GM12878 (cell line): ENCODE measurements at regions not wholly inside any gene's neighbourhood (a gene's known extent, or its start where the extent isn't known, plus 50 kb on each side); places are given as distances from the start of the nearest gene placed in this dataset.

ENCODE experiments used
- ATAC-seq: fragments of 200-7000 bp; cut with Tn5 transposase; 3 replicates; pipeline ENCODE4 v1.9.1; 2020; ENCODE audit warnings: mild to moderate bottlenecking, moderate library complexity
- BruUV-seq: library from RNA; stranded (reverse); fragments of 400-500 nt; replicated peaks from 2 replicates; lab custom pipeline; 2021; lab: Mats Ljungman, UMichigan
- CTCF ChIA-PET: fragments of 300-600 bp; sonication (Branson Sonifier 250); formaldehyde crosslinking; extraction: SDS; loops from one replicate; lab custom pipeline; 2021; ENCODE audit warnings: inconsistent platforms; lab: Yijun Ruan, JAX
- POLR2A ChIA-PET: fragments of 350-600 bp; formaldehyde crosslinking; extraction: SDS; loops from one replicate; lab custom pipeline; 2021; ENCODE audit warnings: inconsistent platforms; lab: Charles Lee
- RAD21 ChIA-PET: fragments of 300-600 bp; sonication (Branson Sonifier 250); formaldehyde crosslinking; loops from one replicate; lab custom pipeline; 2023; ENCODE audit warnings: antibody characterized with exemption; ENCODE audit not compliant: unreplicated experiment; lab: Charles Lee
- SMC1A ChIA-PET: fragments of 300-600 bp; sonication (Branson Sonifier 250); formaldehyde crosslinking; loops from one replicate; lab custom pipeline; 2023; ENCODE audit not compliant: unreplicated experiment, uncharacterized antibody; lab: Charles Lee
- DNase-seq: peaks from one replicate; pipeline ENCODE4 v3.0.0-alpha.2; 2011; ENCODE audit warnings: low read depth, low spot score
- FAIRE-seq: peaks from 3 replicates; lab custom pipeline; 2011; peaks lifted over from hg19 to GRCh38; lab: Jason Lieb, UNC
- H2AFZ ChIP-seq: 2 replicates; pipeline ENCODE4 v1.6.0; 2011; ENCODE audit warnings: low read depth, low read length, control low read depth; ENCODE audit not compliant: control insufficient read depth
- H3K27ac ChIP-seq: 2 replicates; pipeline ENCODE4 v1.5.1; 2011; ENCODE audit warnings: control low read depth; ENCODE audit not compliant: control insufficient read depth, insufficient read depth
- H3K27me3 ChIP-seq, 2 experiments: replicated peaks in 1 of 2; 2 replicates each; pipeline versions ENCODE4 v1.6.0 to v1.6.1; 2011; ENCODE audit warnings: low read length in 1 of 2; ENCODE audit not compliant: control insufficient read depth in 2 of 2, insufficient read depth in 2 of 2
- H3K36me3 ChIP-seq, 2 experiments: 2 replicates each; pipeline ENCODE4 v1.5.1; 2011; ENCODE audit warnings: low read length in 1 of 2; ENCODE audit not compliant: control insufficient read depth in 2 of 2, insufficient read depth in 2 of 2
- H3K4me1 ChIP-seq: 2 replicates; pipeline ENCODE4 v1.6.1; 2011; ENCODE audit warnings: mild to moderate bottlenecking, low read length, moderate library complexity, mixed read lengths; ENCODE audit not compliant: control insufficient read depth, insufficient read depth
- H3K4me2 ChIP-seq: 2 replicates; pipeline ENCODE4 v1.6.0; 2011; ENCODE audit warnings: control low read depth; ENCODE audit not compliant: control insufficient read depth, insufficient read depth
- H3K4me3 ChIP-seq: fragments of 200-600 bp; sonication (generic); 2 replicates; pipeline ENCODE4 v1.5.1; 2016
- H3K79me2 ChIP-seq: 2 replicates; pipeline ENCODE4 v1.6.0; 2011; ENCODE audit warnings: low read length; ENCODE audit not compliant: control insufficient read depth, insufficient read depth
- H3K9ac ChIP-seq: 2 replicates; pipeline ENCODE4 v1.8.0; 2011; ENCODE audit warnings: low read length, control low read depth, mixed read lengths; ENCODE audit not compliant: control insufficient read depth, insufficient read depth
- H3K9me3 ChIP-seq: replicated peaks from 3 replicates; pipeline ENCODE4 v1.5.1; 2011; ENCODE audit warnings: mild to moderate bottlenecking, low read length; ENCODE audit not compliant: control insufficient read depth, insufficient read depth
- H4K20me1 ChIP-seq: 2 replicates; pipeline ENCODE4 v1.6.0; 2011; ENCODE audit not compliant: control insufficient read depth, insufficient read depth
- CHD1 ChIP-seq: IDR thresholded peaks from 2 replicates; pipeline ENCODE4 v1.6.1; 2012; ENCODE audit warnings: low read depth, low read length, improper control_type of control experiment
- EED ChIP-seq: sonication (generic); IDR thresholded peaks from 2 replicates; pipeline ENCODE4 v1.6.1; 2016; ENCODE audit warnings: antibody characterized with exemption, low read depth
- EGR1 ChIP-seq, 2 experiments: IDR thresholded peaks; 1 replicate in 1 of 2; 2 replicates in 1 of 2; pipeline ENCODE4 v1.6.1; 2011 to 2012; ENCODE audit warnings: low read depth in 2 of 2, low read length in 2 of 2, borderline replicate concordance in 1 of 2, mild to moderate bottlenecking in 1 of 2, moderate library complexity in 1 of 2
- MTA3 ChIP-seq: IDR thresholded peaks from 2 replicates; pipeline ENCODE4 v1.6.1; 2012; ENCODE audit warnings: low read length, inconsistent platforms, borderline replicate concordance
- NFXL1 ChIP-seq: fragments of 450-650 bp; IDR thresholded peaks from 2 replicates; pipeline ENCODE4 v1.6.1; 2017; ENCODE audit warnings: antibody characterized with exemption, mild to moderate bottlenecking, borderline replicate concordance
- NR2C2 ChIP-seq: IDR thresholded peaks from 2 replicates; pipeline ENCODE4 v1.6.1; 2011; ENCODE audit warnings: borderline replicate concordance, low read depth; ENCODE audit not compliant: control insufficient read depth, insufficient read length
- POLR2AphosphoS5 ChIP-seq: IDR thresholded peaks from 2 replicates; pipeline ENCODE4 v1.6.1; 2011; ENCODE audit warnings: mild to moderate bottlenecking, low read length, inconsistent platforms
- RAD51 ChIP-seq: fragments of 450-650 bp; IDR thresholded peaks from 2 replicates; pipeline ENCODE4 v1.6.1; 2016; ENCODE audit warnings: moderate library complexity, mild to moderate bottlenecking, inconsistent platforms
- SIN3A ChIP-seq: IDR thresholded peaks from 2 replicates; pipeline ENCODE4 v1.6.1; 2012; ENCODE audit warnings: low read depth, low read length, improper control_type of control experiment
- ZSCAN29 ChIP-seq: fragments of 450-650 bp; IDR thresholded peaks from 2 replicates; pipeline ENCODE4 v1.6.1; 2017; ENCODE audit warnings: mild to moderate bottlenecking, moderate library complexity
- WGBS: methylation state at CpG from one replicate; pipeline ENCODE4 v1.1.6; 2016; ENCODE audit warnings: low lambda C conversion rate; ENCODE audit not compliant: insufficient replicate concordance, insufficient coverage; ENCODE audit errors: missing lambda C conversion rate; 5-methylcytosine and 5-hydroxymethylcytosine counted together
- in situ Hi-C: fragments of 300-500 bp; cut with MboI; formaldehyde crosslinking; loops from 9 replicates; pipeline ENCODE4 v1.14.3; 2018; ENCODE audit warnings: mixed read lengths
- intact Hi-C: fragments of 100-400 bp; cut with micrococcal nuclease; formaldehyde crosslinking; loops from one replicate; pipeline ENCODE4 v1.14.2; 2022; ENCODE audit not compliant: unreplicated experiment
- TF ChIP-seq, protein P1 (sequence below): fragments of 450-650 bp; IDR thresholded peaks from 2 replicates; pipeline ENCODE4 v1.6.1; 2017; ENCODE audit warnings: mild to moderate bottlenecking, low read depth, inconsistent platforms; ENCODE audit not compliant: poor library complexity, severe bottlenecking
- TF ChIP-seq, protein P2 (sequence below): fragments of 450-650 bp; IDR thresholded peaks from 2 replicates; pipeline ENCODE4 v1.6.1; 2018; ENCODE audit warnings: mild to moderate bottlenecking, low read depth, moderate library complexity; ENCODE audit not compliant: partially characterized antibody
- TF ChIP-seq, protein P3 (sequence below): fragments of 450-650 bp; IDR thresholded peaks from 2 replicates; pipeline ENCODE4 v1.6.1; 2014; ENCODE audit warnings: mild to moderate bottlenecking
- TF ChIP-seq, protein P4 (sequence below): fragments of 450-650 bp; IDR thresholded peaks from 2 replicates; pipeline ENCODE4 v1.6.1; 2016; ENCODE audit warnings: mild to moderate bottlenecking, moderate library complexity, borderline replicate concordance

DNA sequence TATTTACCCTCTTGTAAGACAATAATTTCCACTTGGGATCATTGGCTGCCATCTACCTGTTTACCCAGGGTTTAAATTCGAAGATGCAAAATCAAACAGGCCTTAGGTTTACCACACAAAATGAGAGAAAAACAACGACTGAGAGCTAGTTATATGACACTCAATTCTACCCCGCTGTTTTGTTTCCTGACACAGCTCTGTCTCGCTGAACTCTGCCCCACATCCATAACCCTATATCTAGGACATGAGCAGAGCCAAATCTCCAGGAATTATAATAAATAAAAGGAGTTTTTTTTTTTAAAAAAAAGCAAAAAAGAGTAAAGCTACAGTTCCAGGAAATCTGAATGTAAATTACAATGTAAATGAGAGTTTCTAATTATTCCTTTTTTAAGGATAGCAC, 165.4 kb upstream of the NR2F2 start:
- intact Hi-C loops = no loop called here
- ChIA-PET CTCF (interaction anchor here (0.8 to 1.3 kb wide), 2 partner anchors 46 to 127 kb away, joined by 3 read pairs; no protein-coding TSS in a partner anchor), SMC1A (interaction anchor here (0.6 to 1.5 kb wide), 4 partner anchors 10 to 785 kb away, joined by 3 to 5 read pairs (median 4); no protein-coding TSS in a partner anchor), RAD21 (no interaction called here), POLR2A (no interaction called here)
- Histone ChIP-seq H3K27ac (no peak overlapping the region), H3K9ac (no peak overlapping the region), H4K20me1 (no peaks in the 10 kb centered on the region), H3K4me2 (no peak overlapping the region), H3K9me3 (no peaks in the 10 kb centered on the region), H3K79me2 (no peaks in the 10 kb centered on the region), H3K4me1 (no peaks in the 10 kb centered on the region), H3K27me3 (no peaks in the 10 kb centered on the region), H3K36me3 (no peaks in the 10 kb centered on the region), H2AFZ (no peak overlapping the region), H3K4me3 (no peak overlapping the region)
- in situ Hi-C loops = no loop called here
- no TSS peak for BruUV-seq
- FAIRE-seq (no peak), DNase-seq (no peak), ATAC-seq (no peak)
- WGBS = 24% methylated on average over 4 of the region's 4 CpGs
- TF ChIP-seq SIN3A (no peak), EED (no peak), NFXL1 (no peak), NR2C2 (no peak), POLR2AphosphoS5 (no peak), MTA3 (no peak), EGR1 (IDR thresholded peaks at IDR 0.05; ENCODE audit: borderline replicate concordance in 1 of 2, low read depth in 2 of 2, low read length in 2 of 2) (no peak), CHD1 (no peak), ZSCAN29 (no peak), RAD51 (no peak)
- TF ChIP-seq, protein P1, sequence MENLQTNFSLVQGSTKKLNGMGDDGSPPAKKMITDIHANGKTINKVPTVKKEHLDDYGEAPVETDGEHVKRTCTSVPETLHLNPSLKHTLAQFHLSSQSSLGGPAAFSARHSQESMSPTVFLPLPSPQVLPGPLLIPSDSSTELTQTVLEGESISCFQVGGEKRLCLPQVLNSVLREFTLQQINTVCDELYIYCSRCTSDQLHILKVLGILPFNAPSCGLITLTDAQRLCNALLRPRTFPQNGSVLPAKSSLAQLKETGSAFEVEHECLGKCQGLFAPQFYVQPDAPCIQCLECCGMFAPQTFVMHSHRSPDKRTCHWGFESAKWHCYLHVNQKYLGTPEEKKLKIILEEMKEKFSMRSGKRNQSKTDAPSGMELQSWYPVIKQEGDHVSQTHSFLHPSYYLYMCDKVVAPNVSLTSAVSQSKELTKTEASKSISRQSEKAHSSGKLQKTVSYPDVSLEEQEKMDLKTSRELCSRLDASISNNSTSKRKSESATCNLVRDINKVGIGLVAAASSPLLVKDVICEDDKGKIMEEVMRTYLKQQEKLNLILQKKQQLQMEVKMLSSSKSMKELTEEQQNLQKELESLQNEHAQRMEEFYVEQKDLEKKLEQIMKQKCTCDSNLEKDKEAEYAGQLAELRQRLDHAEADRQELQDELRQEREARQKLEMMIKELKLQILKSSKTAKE = no peak
- TF ChIP-seq, protein P2, sequence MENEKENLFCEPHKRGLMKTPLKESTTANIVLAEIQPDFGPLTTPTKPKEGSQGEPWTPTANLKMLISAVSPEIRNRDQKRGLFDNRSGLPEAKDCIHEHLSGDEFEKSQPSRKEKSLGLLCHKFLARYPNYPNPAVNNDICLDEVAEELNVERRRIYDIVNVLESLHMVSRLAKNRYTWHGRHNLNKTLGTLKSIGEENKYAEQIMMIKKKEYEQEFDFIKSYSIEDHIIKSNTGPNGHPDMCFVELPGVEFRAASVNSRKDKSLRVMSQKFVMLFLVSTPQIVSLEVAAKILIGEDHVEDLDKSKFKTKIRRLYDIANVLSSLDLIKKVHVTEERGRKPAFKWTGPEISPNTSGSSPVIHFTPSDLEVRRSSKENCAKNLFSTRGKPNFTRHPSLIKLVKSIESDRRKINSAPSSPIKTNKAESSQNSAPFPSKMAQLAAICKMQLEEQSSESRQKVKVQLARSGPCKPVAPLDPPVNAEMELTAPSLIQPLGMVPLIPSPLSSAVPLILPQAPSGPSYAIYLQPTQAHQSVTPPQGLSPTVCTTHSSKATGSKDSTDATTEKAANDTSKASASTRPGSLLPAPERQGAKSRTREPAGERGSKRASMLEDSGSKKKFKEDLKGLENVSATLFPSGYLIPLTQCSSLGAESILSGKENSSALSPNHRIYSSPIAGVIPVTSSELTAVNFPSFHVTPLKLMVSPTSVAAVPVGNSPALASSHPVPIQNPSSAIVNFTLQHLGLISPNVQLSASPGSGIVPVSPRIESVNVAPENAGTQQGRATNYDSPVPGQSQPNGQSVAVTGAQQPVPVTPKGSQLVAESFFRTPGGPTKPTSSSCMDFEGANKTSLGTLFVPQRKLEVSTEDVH = no peak
- TF ChIP-seq, protein P3, sequence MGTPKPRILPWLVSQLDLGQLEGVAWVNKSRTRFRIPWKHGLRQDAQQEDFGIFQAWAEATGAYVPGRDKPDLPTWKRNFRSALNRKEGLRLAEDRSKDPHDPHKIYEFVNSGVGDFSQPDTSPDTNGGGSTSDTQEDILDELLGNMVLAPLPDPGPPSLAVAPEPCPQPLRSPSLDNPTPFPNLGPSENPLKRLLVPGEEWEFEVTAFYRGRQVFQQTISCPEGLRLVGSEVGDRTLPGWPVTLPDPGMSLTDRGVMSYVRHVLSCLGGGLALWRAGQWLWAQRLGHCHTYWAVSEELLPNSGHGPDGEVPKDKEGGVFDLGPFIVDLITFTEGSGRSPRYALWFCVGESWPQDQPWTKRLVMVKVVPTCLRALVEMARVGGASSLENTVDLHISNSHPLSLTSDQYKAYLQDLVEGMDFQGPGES = no peak
- TF ChIP-seq, protein P4, sequence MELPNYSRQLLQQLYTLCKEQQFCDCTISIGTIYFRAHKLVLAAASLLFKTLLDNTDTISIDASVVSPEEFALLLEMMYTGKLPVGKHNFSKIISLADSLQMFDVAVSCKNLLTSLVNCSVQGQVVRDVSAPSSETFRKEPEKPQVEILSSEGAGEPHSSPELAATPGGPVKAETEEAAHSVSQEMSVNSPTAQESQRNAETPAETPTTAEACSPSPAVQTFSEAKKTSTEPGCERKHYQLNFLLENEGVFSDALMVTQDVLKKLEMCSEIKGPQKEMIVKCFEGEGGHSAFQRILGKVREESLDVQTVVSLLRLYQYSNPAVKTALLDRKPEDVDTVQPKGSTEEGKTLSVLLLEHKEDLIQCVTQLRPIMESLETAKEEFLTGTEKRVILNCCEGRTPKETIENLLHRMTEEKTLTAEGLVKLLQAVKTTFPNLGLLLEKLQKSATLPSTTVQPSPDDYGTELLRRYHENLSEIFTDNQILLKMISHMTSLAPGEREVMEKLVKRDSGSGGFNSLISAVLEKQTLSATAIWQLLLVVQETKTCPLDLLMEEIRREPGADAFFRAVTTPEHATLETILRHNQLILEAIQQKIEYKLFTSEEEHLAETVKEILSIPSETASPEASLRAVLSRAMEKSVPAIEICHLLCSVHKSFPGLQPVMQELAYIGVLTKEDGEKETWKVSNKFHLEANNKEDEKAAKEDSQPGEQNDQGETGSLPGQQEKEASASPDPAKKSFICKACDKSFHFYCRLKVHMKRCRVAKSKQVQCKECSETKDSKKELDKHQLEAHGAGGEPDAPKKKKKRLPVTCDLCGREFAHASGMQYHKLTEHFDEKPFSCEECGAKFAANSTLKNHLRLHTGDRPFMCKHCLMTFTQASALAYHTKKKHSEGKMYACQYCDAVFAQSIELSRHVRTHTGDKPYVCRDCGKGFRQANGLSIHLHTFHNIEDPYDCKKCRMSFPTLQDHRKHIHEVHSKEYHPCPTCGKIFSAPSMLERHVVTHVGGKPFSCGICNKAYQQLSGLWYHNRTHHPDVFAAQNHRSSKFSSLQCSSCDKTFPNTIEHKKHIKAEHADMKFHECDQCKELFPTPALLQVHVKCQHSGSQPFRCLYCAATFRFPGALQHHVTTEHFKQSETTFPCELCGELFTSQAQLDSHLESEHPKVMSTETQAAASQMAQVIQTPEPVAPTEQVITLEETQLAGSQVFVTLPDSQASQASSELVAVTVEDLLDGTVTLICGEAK = no peak
